ENCODE measurements at regions not wholly inside any gene's neighbourhood (a gene's known extent, or its start where the extent isn't known, plus 50 kb on each side); places are given as distances from the start of the nearest gene placed in this dataset.

DNA sequence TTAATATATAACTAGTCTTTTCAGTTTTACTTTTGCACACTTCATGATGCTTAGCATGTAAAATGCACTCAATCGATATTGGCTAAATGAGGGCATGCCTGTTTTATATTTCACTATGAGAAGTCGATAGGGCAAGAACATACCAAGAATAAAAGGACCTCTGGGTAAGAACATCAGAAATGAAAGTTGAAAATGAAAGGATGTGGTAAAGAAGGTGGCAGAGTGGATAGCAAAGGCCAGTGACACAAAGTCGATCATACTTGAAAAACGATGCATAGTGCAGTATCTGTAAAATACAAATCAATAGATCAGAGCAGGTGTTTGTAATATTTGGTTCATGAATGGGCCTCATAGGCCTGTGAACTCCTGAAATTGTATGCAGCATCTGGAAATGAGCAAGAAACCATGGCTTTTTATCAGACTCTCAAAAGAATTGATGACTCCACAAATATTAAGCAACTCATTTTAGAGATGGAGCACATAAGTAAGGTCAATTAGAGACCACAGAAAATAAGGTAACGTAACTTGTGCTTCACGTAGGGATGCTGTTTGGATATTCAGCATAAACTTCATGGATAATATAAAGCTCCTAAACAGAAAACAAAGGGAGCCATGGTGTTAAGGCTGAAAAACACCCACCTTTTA is 653.4 kb downstream of the NYAP2 start:
- TF ChIP-seq EZH2 (IDR thresholded peaks at IDR 0.05; ENCODE audit: borderline replicate concordance, low read depth, low read length, severe bottlenecking), result no peak
- TF ChIP-seq, protein P1, sequence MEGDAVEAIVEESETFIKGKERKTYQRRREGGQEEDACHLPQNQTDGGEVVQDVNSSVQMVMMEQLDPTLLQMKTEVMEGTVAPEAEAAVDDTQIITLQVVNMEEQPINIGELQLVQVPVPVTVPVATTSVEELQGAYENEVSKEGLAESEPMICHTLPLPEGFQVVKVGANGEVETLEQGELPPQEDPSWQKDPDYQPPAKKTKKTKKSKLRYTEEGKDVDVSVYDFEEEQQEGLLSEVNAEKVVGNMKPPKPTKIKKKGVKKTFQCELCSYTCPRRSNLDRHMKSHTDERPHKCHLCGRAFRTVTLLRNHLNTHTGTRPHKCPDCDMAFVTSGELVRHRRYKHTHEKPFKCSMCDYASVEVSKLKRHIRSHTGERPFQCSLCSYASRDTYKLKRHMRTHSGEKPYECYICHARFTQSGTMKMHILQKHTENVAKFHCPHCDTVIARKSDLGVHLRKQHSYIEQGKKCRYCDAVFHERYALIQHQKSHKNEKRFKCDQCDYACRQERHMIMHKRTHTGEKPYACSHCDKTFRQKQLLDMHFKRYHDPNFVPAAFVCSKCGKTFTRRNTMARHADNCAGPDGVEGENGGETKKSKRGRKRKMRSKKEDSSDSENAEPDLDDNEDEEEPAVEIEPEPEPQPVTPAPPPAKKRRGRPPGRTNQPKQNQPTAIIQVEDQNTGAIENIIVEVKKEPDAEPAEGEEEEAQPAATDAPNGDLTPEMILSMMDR (IDR thresholded peaks at IDR 0.05; ENCODE audit: borderline replicate concordance, extremely low read depth, low read length, poor library complexity, severe bottlenecking), result no peak
